Suppressor macrophage treated with lipopolysaccharide for 4 hours (primary cell): ENCODE measurements at regions not wholly inside any gene's neighbourhood (a gene's known extent, or its start where the extent isn't known, plus 50 kb on each side); places are given as distances from the start of the nearest gene placed in this dataset.

Experiments
- DNase-seq: peaks from one replicate; pipeline ENCODE4 v3.0.0-alpha.2; 2020

DNA sequence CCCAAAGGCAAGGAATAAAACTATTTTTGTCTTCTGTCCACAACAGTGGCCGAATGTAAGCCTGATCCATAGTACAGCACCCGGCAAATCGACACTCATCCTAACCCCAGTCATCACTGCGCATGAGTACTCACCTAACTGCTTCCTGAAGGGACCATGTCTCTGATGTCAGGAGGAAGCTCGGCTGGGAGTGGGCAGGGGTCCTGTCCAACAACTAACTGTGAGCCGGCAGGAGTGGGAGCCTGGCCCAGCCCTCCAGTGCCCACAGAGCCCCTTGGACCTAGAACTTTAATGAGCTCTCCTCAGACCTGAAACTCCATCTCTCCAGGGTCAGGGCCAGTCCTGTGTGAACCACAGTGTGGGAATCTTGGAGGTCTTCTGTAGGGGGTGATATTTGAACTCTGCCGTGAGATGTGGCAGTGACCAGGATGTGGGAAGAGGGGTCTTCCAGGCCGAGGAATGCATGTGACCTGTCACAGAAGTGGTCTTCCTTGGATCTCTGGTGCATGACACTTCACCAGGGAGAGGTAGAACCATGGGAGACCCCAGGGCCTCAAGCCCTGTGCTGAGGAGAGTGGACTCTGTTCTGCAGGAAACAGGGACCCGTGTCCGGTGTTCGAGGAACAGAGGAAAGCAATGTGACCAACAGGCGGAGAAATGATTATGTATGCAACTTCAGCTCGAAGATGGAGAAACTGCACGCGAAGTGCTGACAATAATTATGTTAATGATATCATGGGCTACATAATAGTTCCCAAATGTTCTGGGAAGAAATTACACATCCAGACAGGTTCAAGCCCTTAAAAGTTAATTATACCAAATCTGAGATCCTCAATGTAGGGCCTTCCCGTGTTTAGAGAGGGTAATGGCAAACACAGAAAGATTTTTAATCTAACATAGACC lies 240.1 kb upstream of the HDAC4 start:
- DNase-seq = no peak

DNA sequence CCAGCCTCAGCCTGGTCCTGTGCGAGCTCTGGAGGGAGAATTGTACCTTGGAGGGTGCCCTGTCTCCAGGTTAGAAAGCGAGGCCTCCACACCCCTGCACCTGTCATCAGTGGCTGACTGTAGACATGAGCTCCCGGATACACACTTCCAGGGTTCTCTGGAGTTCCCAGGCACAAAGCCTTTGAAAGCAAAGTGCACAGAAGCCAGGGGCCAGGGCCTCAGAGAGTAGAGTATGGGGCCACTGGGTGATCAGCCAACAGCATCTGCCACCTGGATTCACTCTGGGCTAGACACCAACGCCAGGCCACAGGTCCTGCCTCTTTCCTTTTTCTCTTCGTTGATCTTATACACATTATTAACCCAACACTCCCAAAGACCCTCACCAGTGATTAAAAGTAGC lies 239.4 kb upstream of the HDAC4 start:
- no peak for DNase-seq

DNA sequence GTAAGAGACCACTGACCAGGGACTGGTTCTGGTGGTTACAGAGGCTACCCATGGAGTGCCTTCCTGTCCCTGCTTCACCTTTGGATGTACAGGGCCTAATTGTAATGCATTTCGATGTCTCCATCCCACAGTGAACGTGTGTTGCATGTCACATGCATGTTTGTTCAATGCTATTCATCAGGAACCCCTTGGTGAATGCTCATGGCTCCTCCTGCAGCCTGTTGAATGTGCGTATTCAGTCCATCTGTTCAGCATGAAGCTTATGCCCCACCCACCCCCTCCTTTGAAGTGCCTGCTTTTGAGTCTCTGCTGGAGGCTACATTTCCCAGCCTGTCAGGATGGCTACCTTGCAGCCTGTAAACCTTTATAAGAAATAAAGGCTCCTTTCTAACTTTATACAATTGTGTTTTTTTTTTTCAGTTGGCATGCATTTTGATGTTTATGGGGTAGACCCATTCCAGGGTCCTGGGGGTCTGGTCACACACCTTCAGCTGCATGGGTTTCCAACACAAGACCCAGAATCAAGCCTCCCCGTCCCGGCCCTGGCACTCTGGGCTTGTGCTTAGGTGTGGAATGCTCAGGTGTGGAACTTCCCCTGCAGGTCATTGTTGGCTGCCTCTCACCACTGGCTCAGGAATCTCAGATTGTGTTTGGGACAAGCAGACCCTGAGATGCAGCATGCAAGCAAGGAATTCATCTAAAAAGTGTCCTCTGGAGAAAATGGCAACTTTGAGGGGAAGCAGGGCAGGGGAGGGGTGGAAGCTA lies 238.8 kb upstream of the HDAC4 start:
- DNase-seq = no peak

DNA sequence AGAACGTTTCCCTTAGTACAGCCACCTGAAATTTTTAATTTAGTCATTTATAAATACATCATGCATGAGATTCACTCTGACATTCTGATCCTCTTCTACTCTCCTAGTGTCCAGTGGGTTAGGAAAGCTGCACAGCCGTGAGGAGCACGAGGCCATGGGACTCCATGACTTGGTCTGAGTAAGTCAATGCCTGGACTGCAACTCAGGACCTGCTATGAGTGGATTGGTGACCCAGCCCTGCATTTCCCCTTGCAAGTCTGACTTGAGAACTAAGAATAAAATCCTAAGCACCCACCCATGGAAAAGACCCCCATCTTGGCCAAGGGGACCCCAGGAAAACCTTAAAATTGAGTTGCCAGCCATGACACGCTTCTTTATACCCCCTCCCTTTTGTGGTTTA lies 237.6 kb upstream of the HDAC4 start:
- no peak for DNase-seq

DNA sequence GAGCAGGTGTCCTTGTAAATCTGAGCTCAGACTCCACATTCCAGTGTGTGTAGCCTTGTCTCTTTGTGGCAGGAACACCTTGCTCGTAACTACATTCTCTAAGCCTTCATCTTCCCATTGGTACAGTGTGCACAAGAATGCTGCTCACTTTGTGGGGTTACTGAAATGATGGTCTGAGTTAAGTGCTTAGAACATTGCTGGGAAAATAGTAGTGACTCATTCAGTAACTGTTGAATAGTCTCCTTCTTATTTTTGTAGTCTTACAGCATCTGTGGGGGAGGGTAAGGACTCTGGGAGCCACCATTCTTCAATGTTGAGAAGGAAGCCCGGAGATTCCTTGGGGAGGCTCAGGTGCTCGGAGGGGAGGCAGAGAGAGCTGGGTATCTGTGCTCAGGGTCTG lies 236.0 kb upstream of the HDAC4 start:
- no peak for DNase-seq

DNA sequence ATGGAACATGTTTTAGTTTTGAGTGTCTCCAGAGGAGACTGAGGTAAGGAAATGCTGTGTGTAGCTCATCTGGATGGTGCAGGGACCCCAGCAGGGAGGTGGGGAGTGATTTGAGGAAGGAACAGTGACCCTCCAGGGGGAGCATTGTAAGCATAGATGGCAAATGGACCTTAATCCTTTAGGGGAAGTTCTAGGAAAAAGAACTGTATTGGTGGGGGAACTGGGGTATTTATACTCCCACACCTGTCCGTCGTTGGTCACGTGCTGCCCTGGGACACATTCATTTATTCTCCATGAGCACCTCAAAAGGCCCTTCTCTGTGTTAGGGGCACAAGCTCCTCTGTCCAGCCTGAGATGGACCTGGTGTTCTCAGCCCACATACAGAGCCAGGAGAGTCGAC lies 233.9 kb upstream of the HDAC4 start:
- no peak for DNase-seq

DNA sequence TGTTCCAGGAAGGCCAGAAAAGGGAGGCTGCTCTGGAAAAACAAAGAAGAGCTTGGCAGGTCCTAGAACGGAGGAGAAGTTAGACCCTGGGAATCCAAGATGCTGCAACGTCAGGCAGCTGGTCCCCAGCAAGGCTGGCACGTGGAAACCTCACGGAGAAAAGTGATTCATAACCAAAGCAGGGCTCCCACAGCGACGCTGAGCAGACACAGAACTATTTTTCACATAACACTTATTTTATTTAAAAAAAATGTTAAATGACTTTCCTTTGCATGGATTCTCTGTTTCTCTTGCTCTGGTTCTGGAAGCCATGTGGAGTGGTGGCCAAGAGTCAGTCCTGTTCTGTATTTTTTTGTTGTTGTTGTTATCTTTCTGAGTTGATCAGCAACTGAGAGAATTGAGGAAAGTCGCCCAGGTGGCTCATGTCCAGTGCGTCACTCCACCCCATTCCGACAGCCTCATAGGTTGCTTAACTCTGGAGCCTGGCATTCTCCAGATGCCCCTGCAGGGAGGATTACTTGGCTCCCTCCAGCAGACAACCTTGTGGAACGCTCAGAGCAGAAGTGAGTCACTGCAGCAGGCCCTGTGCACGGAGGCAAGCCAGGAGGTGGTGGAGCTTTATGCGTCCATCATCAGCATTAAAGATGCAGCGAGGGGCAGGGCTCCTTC lies 229.9 kb upstream of the HDAC4 start:
- no peak for DNase-seq

DNA sequence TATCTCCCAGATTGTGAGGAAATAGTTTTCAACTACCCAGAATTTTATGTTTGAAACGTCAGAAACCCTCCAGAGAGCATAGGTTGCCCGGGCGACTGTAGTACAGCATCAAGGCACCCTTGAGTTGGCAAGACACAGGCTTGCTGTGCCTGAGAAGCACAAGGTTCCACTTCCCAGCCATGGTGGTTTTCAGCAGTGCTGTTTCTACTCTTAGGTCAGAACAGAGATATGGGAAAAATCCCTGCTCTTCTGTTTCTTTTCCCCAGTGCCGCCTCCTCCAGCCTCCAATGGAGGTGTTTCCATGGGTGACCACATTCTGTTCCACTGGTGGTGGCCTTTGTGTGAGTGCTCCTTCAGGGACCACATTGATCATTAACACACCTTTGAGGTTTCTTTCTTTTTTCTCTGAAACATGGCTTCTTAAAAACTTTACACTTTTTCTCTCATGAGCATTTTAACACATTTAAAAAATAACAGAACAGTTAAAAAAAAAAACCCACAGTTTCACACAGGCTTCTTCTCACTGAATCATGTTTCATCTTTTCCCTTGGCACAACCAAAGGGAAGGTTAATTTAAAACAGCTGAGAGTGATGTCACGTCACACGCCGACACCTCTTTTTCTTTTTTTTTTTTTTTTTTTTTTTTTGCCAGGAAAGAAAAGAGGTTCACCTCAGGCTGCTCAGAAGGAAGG lies 229.3 kb upstream of the HDAC4 start:
- DNase-seq = no peak

DNA sequence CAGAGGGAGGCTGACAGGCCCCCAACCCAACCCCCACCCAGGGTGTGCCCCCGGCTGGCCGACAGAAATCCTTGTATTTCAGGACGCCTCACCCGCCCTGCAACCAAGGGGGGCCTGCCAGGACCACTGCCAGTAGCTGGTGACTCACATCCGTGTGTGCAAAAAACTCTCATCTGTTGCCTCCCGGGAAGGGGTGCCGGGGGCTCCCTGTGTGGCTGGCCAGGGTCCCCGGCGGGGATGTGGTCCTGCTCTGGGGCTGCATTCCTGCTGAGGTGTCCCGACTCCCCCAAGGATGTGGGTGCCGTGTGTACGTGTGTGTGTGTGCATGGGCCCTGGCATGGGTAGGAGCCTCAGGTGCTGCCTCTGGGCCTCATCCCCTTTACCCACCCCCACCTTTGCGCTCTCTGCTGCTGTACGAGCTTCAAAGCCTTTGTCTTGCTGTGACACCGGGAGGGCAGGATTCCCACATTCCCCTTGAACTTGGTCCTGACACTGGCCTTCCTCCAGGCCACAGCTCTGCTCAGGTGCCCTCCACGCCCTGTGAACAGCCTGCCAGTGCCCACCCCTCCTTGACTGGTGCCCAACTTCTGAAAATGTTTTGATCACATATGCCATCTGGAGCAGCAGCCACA lies 226.3 kb upstream of the HDAC4 start:
- DNase-seq = no peak

DNA sequence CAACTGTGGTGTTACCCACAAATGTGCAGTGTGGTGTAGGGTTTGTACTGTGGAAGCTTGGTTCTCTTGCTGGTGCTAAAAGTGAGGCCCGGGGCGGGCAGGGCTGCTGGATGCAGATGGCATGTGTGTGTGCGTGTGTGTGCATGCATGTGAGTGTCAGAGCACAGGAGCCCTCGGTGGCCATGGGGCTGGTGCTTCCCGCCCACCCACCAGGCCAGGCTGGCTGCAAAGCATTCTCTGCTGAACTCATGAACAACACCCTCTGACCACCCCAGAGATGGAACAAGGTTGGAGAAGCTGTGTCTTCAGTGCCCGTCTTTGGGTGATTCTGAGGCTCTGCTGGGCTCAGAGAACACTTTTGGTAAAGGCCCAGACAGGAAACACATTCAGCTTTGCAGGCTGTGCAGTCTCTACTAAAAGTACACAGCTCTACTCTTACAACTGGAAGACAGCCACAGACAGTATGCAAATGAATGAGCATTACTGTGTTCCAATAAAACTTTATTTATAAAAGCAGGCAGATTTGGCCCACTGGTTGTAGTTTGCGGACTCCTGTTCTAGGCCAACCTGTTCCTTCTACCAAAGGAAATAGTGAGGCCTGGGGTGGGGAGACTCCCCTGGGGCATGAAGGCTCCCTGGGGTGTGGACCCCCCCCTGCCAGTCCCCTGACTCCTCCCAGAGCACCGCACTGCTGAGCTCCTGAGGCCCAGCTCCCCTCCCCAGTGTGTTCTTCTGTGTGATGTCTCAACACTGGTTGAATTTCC lies 225.3 kb upstream of the HDAC4 start:
- no peak for DNase-seq

DNA sequence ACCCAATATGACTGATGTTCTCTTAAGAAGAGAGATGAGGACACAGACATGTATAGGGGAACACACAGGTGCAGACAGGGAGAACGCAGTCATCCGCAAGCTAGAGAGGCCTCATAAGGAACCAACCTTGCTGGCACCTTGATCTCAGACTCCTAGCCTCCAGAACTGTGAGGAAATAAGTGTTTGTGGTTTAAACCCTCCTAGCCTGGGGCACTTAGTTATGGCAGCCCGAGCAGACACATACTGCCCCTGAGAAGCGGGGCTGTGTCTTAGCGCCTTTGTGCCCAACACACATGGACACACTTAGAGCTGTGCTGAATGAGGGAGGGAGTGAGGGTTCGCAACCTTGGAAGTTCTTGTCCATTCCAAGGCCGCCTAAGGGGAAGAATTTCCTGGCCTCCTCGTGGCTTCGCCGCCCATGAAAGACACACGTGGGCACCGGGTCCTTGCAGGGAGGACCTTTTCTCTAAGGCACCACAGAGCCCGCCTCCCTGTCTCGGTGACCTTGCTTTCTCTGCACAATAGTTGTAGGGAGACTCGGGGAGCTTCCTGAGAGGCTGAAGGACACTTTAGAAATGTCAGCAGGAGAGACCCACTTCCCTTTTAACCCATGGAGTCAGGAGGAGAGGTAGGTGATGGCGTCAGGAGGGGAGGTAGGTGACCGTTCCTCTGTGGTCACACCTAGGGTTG lies 224.5 kb upstream of the HDAC4 start:
- no peak for DNase-seq

DNA sequence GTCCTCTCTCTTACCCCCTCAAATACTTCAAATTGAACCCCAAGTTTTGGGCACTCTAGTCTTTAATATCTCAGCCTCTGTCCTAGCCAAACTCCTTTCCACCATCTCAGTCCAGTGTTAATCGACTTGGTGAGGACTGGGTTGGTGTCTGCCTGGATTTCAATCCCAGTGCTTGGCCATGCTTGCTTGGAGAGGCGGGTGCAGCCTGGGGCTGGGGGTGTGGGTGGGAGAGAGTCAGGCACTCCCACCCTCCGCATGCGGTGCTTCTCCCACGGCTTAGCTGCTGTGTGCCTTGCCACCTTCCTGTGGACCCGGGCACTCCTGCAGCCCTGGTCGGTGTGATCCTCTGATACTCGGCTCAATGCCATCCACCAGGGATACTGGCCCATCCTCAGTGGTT lies 220.8 kb upstream of the HDAC4 start:
- DNase-seq = no peak

DNA sequence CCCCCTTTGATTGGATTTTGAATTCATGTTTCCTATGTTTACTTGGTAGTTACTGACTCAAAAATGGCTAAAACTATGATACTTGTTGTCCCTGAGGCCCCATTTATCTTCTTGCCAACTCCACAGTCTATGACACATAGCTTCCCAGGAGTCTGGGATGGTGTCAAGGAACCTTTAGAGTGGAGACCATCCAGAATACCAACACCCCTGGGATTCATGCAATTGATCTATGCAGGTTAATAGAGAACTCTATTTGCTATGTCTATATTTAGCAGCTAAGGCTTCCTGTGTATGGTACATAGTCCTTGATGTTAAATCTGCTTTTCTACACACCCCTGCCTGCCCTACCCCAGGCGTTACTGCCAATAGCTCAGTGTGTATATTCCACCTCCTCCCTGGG lies 218.5 kb upstream of the HDAC4 start:
- DNase-seq = no peak

DNA sequence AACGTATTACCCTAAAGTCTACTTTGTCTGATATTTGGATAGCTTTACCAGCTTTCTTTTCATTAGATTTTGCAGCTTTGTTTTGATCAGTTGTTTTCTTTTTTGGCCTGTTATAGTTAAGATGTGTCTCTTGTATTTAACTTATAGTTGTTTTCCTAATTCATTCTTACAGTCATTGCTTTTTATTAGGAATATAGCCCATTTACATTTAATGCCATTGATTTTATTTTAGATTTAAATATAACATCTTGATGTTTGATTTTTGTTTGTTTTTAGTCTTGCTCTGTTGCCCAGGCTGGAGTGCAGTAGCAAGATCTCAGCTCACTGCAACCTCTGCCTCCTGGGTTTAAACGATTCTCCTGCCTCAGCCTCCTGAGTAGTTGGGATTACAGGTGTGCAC lies 215.9 kb upstream of the HDAC4 start:
- no peak for DNase-seq

DNA sequence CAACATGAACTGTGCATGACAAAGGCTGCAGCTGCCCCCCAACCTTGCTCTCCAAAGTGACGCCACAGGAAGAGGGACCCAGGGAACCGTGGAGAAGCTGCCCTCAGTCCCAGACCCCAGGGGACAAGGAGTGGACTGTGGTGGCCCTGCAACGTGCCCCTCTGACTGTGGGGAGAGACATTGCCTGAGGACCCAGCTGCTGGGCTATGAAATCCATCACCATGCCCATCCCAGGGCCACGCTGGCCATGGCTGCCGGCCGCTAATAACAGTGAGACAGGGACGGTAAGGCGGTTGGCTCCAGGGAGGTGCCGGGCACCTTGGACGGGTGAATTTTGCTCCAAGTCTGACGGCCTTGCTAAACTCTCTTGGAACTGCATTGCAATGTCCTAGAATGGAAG lies 211.3 kb upstream of the HDAC4 start:
- DNase-seq = no peak

DNA sequence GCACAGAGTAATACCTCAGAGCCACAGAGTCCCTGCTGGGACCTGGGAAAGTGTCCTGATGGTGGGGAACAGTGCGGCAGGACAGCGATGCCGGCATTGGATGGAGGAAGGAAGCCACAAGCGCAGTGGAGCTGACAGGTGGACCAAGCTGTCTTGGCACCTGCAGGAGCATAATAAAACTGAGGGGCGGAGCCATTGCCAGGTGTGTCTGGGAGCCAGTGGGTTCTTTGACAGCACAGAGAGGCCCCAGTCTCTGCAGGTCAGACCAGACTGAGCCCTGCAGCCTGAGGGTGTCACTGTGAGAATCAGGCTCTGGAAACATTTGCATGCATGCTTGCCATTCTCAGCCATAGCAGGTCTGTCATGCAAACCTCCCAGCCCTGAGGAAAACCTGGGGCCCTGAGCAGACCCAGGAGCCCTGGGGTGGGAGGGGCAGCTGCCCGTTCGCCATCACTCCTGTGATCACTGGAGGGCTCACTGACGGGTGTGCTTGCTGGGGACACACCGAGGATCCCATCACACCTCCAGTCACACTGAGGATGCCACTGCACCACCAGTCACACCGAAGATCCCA lies 210.5 kb upstream of the HDAC4 start:
- no peak for DNase-seq

DNA sequence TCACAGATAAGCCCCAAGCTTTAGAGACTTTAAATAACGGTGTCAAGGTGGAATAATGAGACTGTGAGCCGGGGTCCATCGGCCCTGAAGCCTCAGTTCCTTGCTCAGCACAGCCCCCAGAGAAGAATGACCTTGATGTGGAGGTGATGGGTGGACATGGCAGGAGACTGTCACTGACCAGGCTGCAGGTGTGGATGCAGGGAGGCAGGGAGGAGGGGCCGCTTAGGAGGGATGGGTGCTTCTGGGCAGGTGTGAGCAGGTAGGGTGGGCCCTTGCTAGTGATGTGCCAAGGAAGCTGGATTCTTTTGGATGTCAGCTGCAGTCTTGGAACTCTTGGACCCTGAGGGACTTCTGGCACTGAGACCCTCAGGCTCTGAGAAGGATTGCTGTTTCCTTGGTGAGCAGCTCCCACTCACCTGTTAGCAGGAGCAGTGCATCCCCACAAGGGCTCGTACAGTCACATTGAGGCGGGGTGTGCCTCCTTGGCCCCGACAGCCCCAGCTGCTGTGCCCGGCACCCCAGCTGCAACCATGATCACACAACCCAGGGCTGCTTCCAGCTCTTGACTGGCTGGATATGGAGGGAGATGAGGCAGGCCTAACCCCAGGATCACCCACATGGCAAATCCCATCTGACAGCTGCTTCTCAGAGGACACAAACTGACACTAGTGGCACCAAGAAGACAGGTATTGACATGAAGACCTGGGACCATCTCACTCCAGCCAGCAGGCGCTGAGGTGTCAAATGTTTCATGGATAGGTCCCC lies 209.8 kb upstream of the HDAC4 start:
- DNase-seq = no peak

DNA sequence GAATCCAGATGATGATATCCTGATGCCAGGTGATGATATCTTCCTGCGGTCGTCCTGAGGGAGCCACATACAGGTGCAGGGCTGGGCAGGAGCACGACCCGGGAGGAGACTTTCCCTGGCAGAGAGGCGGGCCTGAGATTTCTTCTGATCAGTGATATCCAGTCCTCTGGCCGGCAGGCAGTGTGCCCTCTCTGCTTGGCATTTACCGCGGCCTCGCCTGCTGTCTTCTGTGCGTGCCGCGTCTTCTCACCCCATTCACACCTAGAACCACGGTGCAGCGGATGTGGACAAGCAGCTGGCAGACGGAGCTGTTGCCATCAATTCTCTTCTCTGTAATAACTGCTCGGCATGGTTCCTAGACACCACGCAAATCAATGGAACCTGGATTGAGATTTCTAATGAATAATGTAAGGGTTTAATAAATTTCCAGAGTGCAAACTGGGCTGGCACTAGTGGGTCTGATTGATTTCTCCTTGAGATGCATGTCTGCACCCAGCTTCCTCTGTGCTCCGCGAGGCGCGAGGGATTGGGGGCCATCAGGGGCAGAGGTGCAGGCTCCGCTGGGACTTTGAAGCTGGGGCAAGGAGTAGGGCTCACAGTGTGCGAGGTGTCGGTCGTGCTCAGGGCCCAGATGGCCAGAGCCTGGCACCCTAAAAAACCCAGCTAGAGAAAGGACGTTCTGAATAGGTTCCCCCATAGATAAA lies 208.9 kb upstream of the HDAC4 start:
- no peak for DNase-seq

DNA sequence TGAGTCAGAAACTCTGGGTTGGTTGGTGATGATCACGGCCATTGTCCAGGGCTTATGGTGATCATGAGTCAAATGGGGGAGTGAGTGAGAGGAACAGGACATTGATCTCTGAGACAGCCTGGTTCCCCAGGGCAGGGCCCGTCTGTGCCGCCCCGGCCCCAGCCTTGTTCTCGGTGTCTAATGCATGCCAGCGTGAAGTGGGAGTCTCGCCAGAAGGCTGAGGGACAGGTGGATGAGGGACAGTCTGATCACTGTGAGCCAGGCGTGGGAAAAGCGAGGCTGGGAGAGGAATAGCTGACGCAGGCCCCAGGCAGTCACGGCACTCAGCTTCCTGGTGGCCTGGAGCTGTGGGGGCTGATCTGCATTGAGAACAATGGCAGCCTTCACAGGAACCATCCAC lies 208.3 kb upstream of the HDAC4 start:
- peak; percentile 24 for DNase-seq
